ENCODE measurements at regions not wholly inside any gene's neighbourhood (a gene's known extent, or its start where the extent isn't known, plus 50 kb on each side); places are given as distances from the start of the nearest gene placed in this dataset.

DNA sequence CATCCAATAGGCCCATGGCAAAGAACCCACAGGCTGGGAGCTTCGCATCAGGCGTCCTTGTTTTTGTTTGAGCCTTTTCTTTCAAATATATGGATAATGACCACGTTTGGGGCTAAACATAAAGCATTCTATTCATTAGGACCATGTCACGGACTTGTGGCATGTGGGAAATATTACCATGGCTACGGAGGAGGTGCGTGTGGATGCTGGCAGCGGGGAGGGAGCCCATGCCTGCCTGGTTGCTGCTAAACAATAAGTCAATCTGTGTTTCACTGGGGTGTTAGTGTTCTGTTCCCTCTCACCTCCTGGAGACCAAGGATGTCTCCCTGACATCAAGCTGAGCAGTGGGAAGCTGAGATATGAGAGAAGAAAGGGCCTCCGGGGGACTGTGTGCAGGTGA lies 121.1 kb downstream of the IRS2 start:
- DNase-seq, result no peak
- Histone ChIP-seq H3K9me3 (replicated peaks) (no peaks in the 10 kb centered on the region), H3K4me3 (no peak overlapping the region), H3K27me3 (no peaks in the 10 kb centered on the region), H3K36me3 (no peaks in the 10 kb centered on the region), H3K27ac (no peak overlapping the region), H3K4me1 (peaks cover 8% of the 10 kb centered on the region; the same call in 1 of the 2 replicates)

DNA sequence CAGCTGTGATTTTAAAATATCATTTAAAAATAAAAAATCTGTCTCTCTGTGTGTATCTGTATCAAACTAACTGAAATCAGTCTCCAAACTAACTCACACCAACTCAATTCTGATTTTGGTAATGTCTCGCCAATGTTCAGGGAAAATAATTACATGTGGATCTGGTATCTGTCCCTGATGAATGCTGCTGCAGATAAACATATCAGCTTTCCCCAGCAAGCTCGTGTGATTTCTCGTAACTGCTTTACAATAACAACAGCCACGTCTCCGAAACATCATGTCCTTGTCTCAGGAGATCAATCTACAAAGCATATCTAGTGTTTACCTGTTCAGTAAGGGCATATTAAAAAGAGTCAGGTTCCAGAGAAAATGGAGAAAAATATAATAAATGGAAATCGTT lies 129.0 kb downstream of the IRS2 start:
- Histone ChIP-seq H3K27ac (no peak overlapping the region), H3K9me3 (replicated peaks) (no peaks in the 10 kb centered on the region), H3K4me1 (no peaks in the 10 kb centered on the region), H3K36me3 (no peaks in the 10 kb centered on the region), H3K27me3 (no peaks in the 10 kb centered on the region), H3K4me3 (no peak overlapping the region)
- DNase-seq, result no peak

DNA sequence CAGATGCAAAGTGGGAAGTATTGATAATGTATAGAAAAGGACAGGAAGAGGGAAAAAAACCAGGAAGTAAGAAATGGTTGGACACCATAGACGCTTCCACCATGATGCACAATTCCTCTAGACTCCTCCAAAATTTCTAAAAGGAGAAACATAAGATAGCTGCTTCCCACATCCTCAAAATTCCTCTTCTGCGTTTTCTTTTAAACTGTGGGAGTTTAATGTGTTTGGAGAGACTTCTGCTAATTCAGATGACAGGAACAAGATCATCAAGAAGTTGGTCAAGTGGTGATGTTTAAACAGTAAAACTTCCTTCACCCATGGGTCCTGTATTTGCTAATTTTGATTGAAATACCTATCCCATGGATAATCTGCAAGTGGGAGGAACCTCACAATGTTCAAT lies 130.2 kb downstream of the IRS2 start:
- Histone ChIP-seq H3K4me3 (no peak overlapping the region), H3K27ac (no peak overlapping the region), H3K9me3 (replicated peaks) (no peaks in the 10 kb centered on the region), H3K36me3 (no peaks in the 10 kb centered on the region), H3K27me3 (no peaks in the 10 kb centered on the region), H3K4me1 (no peaks in the 10 kb centered on the region)
- no peak for DNase-seq

DNA sequence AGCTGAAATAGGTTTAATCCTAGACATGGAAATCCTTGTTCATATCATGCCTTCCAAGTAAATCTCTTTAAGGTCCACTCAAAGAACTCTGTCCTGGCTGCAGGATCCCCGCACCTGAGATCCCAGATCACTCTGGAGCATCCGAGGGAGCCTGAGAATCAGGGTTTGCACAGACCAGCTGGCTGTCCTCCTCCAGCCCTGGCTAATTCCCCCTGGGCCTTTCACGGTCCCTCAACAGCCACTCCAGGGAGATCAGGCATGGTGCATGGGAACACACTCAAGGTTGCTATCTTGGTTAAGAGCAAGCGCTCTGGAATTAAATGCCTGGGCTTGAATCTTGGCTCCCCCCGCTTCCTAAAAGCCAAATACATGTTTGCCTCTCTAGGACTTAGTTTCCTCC lies 130.8 kb downstream of the IRS2 start:
- H3K4me3 ChIP-seq, result no peak overlapping the region
- no peak overlapping the region for H3K27ac ChIP-seq
- H3K4me1 ChIP-seq, result no peaks in the 10 kb centered on the region
- no peak for DNase-seq
- H3K9me3 ChIP-seq (replicated peaks), result no peaks in the 10 kb centered on the region
- H3K36me3 ChIP-seq, result no peaks in the 10 kb centered on the region
- no peaks in the 10 kb centered on the region for H3K27me3 ChIP-seq

DNA sequence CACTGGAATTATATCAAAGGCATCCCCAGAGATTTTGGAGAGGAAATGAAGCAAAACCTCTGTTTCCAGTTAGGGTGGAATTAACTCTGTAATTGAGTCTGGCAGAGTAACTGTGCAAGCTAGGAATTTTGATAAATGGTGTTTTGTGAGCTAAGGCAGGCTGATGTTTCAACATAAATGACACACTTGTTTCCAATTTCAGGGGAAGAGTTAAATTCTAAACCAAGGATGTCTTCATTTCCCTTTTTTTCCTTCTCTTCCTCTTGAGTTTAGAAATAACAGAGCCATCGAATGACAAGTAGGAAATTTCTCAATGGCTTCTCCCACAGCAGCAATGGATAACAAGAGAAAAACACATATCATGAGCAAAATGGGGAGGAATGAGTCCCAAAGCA lies 131.2 kb downstream of the IRS2 start:
- Histone ChIP-seq H3K9me3 (replicated peaks) (no peaks in the 10 kb centered on the region), H3K27ac (no peak overlapping the region), H3K27me3 (no peaks in the 10 kb centered on the region)

GRCh38 chr13:109654341-109655205 lies 131.8 kb downstream of the IRS2 start:
- Histone ChIP-seq H3K27ac (no peak overlapping the region), H3K4me1 (no peaks in the 10 kb centered on the region)
- no peak for DNase-seq

More for the DNA sequence above, 131.2 kb downstream of the IRS2 start:
- DNase-seq, result no peak
- no peaks in the 10 kb centered on the region for H3K36me3 ChIP-seq
- no peak overlapping the region for H3K4me3 ChIP-seq
- no peaks in the 10 kb centered on the region for H3K4me1 ChIP-seq

DNA sequence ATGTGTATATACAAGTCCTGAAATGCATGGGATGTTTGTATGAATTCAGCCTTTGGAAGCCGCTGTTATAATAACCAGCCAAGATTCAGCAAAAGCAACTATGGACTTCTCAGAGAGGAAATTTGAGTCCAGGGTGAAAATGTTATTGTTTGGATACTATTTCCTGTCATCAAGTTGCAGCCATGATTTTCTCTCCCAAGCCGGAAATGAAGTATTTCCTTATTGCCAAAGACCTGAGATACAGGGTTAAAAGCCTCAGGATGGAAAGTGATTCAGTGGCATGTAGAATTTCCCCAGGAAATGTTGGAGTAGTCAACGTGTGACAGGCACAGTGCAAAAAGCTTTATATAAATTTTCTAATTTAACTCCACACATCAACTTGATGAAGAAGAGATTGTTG lies 133.9 kb downstream of the IRS2 start:
- no peaks in the 10 kb centered on the region for H3K4me1 ChIP-seq
- no peaks in the 10 kb centered on the region for H3K9me3 ChIP-seq (replicated peaks)
- no peak overlapping the region for H3K4me3 ChIP-seq
- H3K36me3 ChIP-seq, result no peaks in the 10 kb centered on the region
- DNase-seq, result no peak
- no peaks in the 10 kb centered on the region for H3K27me3 ChIP-seq
- H3K27ac ChIP-seq, result no peak overlapping the region

More at GRCh38 chr13:109654341-109655205, 131.8 kb downstream of the IRS2 start:
- no peak overlapping the region for H3K4me3 ChIP-seq
- H3K27me3 ChIP-seq, result no peaks in the 10 kb centered on the region
- no peaks in the 10 kb centered on the region for H3K36me3 ChIP-seq
- H3K9me3 ChIP-seq (replicated peaks), result no peaks in the 10 kb centered on the region

- no peaks in the 10 kb centered on the region for H3K9me3 ChIP-seq (replicated peaks)
- H3K4me1 ChIP-seq, result no peaks in the 10 kb centered on the region
- H3K36me3 ChIP-seq, result no peaks in the 10 kb centered on the region
- H3K27ac ChIP-seq, result no peak overlapping the region
- H3K27me3 ChIP-seq, result no peaks in the 10 kb centered on the region
- no peak for DNase-seq
- no peak overlapping the region for H3K4me3 ChIP-seq
Observed at GRCh38 chr13:109651854-109652253, 134.5 kb downstream of the IRS2 start.

DNA sequence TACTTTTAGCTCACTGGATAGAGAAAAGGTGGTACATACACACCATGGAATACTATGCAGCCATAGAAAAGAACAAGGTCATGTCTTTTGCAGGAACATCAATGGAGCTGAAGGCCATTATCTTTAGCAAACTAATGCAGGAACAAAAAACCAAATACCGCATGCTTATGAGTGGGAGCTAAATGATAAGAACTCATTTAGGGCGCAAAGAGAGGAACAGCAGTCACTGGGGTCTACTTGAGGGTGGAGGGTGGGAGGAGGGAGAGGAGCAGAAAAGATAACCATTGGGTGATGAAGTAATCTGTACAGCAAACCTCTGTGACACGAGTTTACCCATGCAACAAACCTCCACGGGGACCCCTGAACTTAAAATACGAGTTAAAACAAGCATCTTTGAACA lies 135.1 kb downstream of the IRS2 start:
- DNase-seq, result no peak
- Histone ChIP-seq H3K9me3 (replicated peaks) (no peaks in the 10 kb centered on the region), H3K4me3 (no peak overlapping the region), H3K27me3 (no peaks in the 10 kb centered on the region), H3K27ac (no peak overlapping the region), H3K36me3 (no peaks in the 10 kb centered on the region), H3K4me1 (no peaks in the 10 kb centered on the region)

DNA sequence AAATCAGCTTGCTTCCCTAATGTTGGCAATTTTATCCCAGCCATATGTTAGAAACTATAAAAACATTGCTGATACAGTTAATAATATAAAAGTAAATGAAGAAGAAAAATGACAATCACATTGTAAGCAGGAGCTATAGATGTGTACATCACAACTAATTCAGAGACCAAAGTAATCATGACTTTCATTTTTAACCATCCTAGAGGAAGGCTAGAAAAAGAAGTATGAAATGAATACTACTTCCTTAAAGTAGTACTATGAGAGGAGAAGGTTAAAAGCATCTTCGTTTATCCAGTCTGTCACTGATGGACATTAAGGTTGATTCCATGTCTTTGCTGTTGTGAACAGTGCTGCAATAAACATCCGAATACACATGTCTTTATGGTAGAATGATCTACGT lies 135.5 kb downstream of the IRS2 start:
- H3K9me3 ChIP-seq (replicated peaks), result no peaks in the 10 kb centered on the region
- H3K36me3 ChIP-seq, result no peaks in the 10 kb centered on the region
- no peaks in the 10 kb centered on the region for H3K4me1 ChIP-seq
- no peak overlapping the region for H3K27ac ChIP-seq
- no peak overlapping the region for H3K4me3 ChIP-seq
- DNase-seq, result no peak
- H3K27me3 ChIP-seq, result no peaks in the 10 kb centered on the region

- no peaks in the 10 kb centered on the region for H3K4me1 ChIP-seq
- no peak for DNase-seq
- H3K27ac ChIP-seq, result no peak overlapping the region
- H3K9me3 ChIP-seq (replicated peaks), result no peaks in the 10 kb centered on the region
- no peaks in the 10 kb centered on the region for H3K27me3 ChIP-seq
- H3K36me3 ChIP-seq, result no peaks in the 10 kb centered on the region
- no peak overlapping the region for H3K4me3 ChIP-seq
Observed at GRCh38 chr13:109649713-109650112, 136.7 kb downstream of the IRS2 start.

GRCh38 chr13:109647699-109648098 lies 138.7 kb downstream of the IRS2 start:
- no peak overlapping the region for H3K4me3 ChIP-seq
- no peak overlapping the region for H3K27ac ChIP-seq
- H3K36me3 ChIP-seq, result no peaks in the 10 kb centered on the region
- H3K9me3 ChIP-seq (replicated peaks), result no peaks in the 10 kb centered on the region
- H3K4me1 ChIP-seq, result no peaks in the 10 kb centered on the region
- no peaks in the 10 kb centered on the region for H3K27me3 ChIP-seq
- DNase-seq, result no peak

- Histone ChIP-seq H3K9me3 (replicated peaks) (no peaks in the 10 kb centered on the region), H3K4me1 (no peaks in the 10 kb centered on the region), H3K27ac (no peak overlapping the region), H3K4me3 (no peak overlapping the region), H3K27me3 (no peaks in the 10 kb centered on the region), H3K36me3 (no peaks in the 10 kb centered on the region)
- DNase-seq, result no peak
Observed at GRCh38 chr13:109647053-109647452, 139.3 kb downstream of the IRS2 start.

- DNase-seq, result no peak
- H3K36me3 ChIP-seq, result no peaks in the 10 kb centered on the region
- no peaks in the 10 kb centered on the region for H3K9me3 ChIP-seq (replicated peaks)
- no peak overlapping the region for H3K27ac ChIP-seq
- H3K4me3 ChIP-seq, result no peak overlapping the region
- H3K27me3 ChIP-seq, result no peaks in the 10 kb centered on the region
- no peaks in the 10 kb centered on the region for H3K4me1 ChIP-seq
Observed at GRCh38 chr13:109646423-109646822, 140.0 kb downstream of the IRS2 start.

DNA sequence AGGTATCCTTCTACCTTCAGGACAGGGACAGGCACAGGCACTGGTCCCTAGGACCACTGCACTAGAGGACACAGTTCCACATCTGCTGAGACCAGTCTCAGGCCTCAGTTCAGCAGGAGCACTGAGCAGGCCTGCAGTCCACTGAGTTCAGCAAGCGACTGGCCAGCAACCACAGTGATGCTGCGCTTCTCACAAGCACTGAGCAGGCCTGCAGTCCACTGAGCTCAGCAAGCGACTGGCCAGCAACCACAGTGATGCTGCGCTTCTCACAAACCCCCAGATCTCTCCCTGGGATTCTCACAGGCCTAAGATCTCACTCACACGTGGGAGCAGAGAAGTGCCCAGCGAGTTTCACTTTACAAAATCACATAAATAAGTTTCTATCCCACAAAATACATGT lies 140.6 kb downstream of the IRS2 start:
- no peak overlapping the region for H3K27ac ChIP-seq

DNA sequence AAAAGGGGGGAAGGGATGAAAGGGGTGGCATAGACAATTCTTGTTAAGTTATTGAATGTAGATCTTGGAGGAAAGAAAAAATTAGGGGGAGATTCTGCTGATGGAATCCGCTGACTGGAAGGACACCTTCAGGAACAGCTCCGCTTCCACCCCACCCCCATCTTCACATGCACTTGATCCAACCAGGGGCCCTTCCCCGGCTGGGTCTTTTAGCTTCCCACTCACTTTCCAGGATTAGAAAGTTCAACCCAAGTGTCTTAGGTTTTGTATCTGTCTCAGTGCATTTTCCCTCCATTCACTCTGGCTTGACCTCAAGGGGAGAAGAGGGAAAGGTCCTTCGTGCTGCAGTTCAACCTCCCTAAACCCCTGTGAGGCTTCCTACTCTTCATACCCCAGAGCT lies 141.4 kb downstream of the IRS2 start:
- no peaks in the 10 kb centered on the region for H3K36me3 ChIP-seq
- no peaks in the 10 kb centered on the region for H3K27me3 ChIP-seq
- no peak overlapping the region for H3K4me3 ChIP-seq
- no peaks in the 10 kb centered on the region for H3K4me1 ChIP-seq
- no peaks in the 10 kb centered on the region for H3K9me3 ChIP-seq (replicated peaks)
- no peak overlapping the region for H3K27ac ChIP-seq
- no peak for DNase-seq

More for the DNA sequence above, 140.6 kb downstream of the IRS2 start:
- no peaks in the 10 kb centered on the region for H3K36me3 ChIP-seq
- H3K9me3 ChIP-seq (replicated peaks), result no peaks in the 10 kb centered on the region
- H3K4me1 ChIP-seq, result no peaks in the 10 kb centered on the region
- no peak for DNase-seq
- H3K4me3 ChIP-seq, result no peak overlapping the region
- H3K27me3 ChIP-seq, result no peaks in the 10 kb centered on the region
